ENCODE measurements at regions not wholly inside any gene's neighbourhood (a gene's known extent, or its start where the extent isn't known, plus 50 kb on each side); places are given as distances from the start of the nearest gene placed in this dataset.

GRCh38 chr5:82610686-82611085, 332.5 kb upstream of the RPS23 start:
- Histone ChIP-seq H3K27ac (ENCODE audit: low read depth, low read length) (no peak overlapping the region), H4K20me1 (ENCODE audit: insufficient read depth, low read length) (no peaks in the 10 kb centered on the region), H3K27me3 (ENCODE audit: insufficient read depth, low read length) (no peaks in the 10 kb centered on the region), H2AFZ (ENCODE audit: low read length) (no peak overlapping the region), H3K4me1 (ENCODE audit: insufficient read depth, low read length) (no peaks in the 10 kb centered on the region), H3K36me3 (ENCODE audit: insufficient read depth, low read length) (no peaks in the 10 kb centered on the region), H3K4me2 (ENCODE audit: insufficient read depth, low read length) (no peak overlapping the region), H3K79me2 (ENCODE audit: insufficient read depth, low read length) (no peaks in the 10 kb centered on the region), H3K4me3 (ENCODE audit: insufficient read depth, low read length) (no peak overlapping the region), H3K9me3 (ENCODE audit: low read depth, low read length) (no peaks in the 10 kb centered on the region)
- no peak for TF ChIP-seq CTCF (IDR thresholded peaks at IDR 0.05; ENCODE audit: extremely low read depth, low read depth, low read length)
- DNase-seq (ENCODE audit: insufficient read length, low spot score, missing footprints): no peak

GRCh38 chr5:82605441-82605973, 327.4 kb upstream of the RPS23 start:
- DNase-seq (ENCODE audit: insufficient read length, low spot score, missing footprints): no peak
- Histone ChIP-seq H3K27me3 (ENCODE audit: insufficient read depth, low read length) (no peaks in the 10 kb centered on the region), H3K4me2 (ENCODE audit: insufficient read depth, low read length) (no peak overlapping the region), H3K9me3 (ENCODE audit: low read depth, low read length) (no peaks in the 10 kb centered on the region), H4K20me1 (ENCODE audit: insufficient read depth, low read length) (no peaks in the 10 kb centered on the region), H3K36me3 (ENCODE audit: insufficient read depth, low read length) (no peaks in the 10 kb centered on the region), H3K4me3 (ENCODE audit: insufficient read depth, low read length) (no peak overlapping the region), H3K4me1 (ENCODE audit: insufficient read depth, low read length) (no peaks in the 10 kb centered on the region), H3K27ac (ENCODE audit: low read depth, low read length) (no peak overlapping the region), H3K79me2 (ENCODE audit: insufficient read depth, low read length) (no peaks in the 10 kb centered on the region), H2AFZ (ENCODE audit: low read length) (no peak overlapping the region)
- no peak for TF ChIP-seq CTCF (IDR thresholded peaks at IDR 0.05; ENCODE audit: extremely low read depth, low read depth, low read length)

- no peak for DNase-seq (ENCODE audit: insufficient read length, low spot score, missing footprints)
- Histone ChIP-seq H3K4me1 (ENCODE audit: insufficient read depth, low read length) (no peaks in the 10 kb centered on the region), H3K27ac (ENCODE audit: low read depth, low read length) (no peak overlapping the region), H3K36me3 (ENCODE audit: insufficient read depth, low read length) (no peaks in the 10 kb centered on the region), H3K27me3 (ENCODE audit: insufficient read depth, low read length) (no peaks in the 10 kb centered on the region), H3K79me2 (ENCODE audit: insufficient read depth, low read length) (no peaks in the 10 kb centered on the region), H4K20me1 (ENCODE audit: insufficient read depth, low read length) (no peaks in the 10 kb centered on the region), H3K4me3 (ENCODE audit: insufficient read depth, low read length) (no peak overlapping the region), H3K9me3 (ENCODE audit: low read depth, low read length) (no peaks in the 10 kb centered on the region), H2AFZ (ENCODE audit: low read length) (no peak overlapping the region), H3K4me2 (ENCODE audit: insufficient read depth, low read length) (no peak overlapping the region)
- no peak for TF ChIP-seq CTCF (IDR thresholded peaks at IDR 0.05; ENCODE audit: extremely low read depth, low read depth, low read length)
Measured at GRCh38 chr5:82603033-82603987, 325.2 kb upstream of the RPS23 start.

GRCh38 chr5:82601861-82602260, 323.7 kb upstream of the RPS23 start:
- TF ChIP-seq CTCF (IDR thresholded peaks at IDR 0.05; ENCODE audit: extremely low read depth, low read depth, low read length): no peak
- no peaks in the 10 kb centered on the region for H3K9me3 ChIP-seq (ENCODE audit: low read depth, low read length)
- no peak overlapping the region for H3K4me2 ChIP-seq (ENCODE audit: insufficient read depth, low read length)
- no peak for DNase-seq (ENCODE audit: insufficient read length, low spot score, missing footprints)
- no peak overlapping the region for H3K4me3 ChIP-seq (ENCODE audit: insufficient read depth, low read length)
- H4K20me1 ChIP-seq (ENCODE audit: insufficient read depth, low read length): no peaks in the 10 kb centered on the region
- no peaks in the 10 kb centered on the region for H3K36me3 ChIP-seq (ENCODE audit: insufficient read depth, low read length)
- H3K4me1 ChIP-seq (ENCODE audit: insufficient read depth, low read length): no peaks in the 10 kb centered on the region
- H2AFZ ChIP-seq (ENCODE audit: low read length): no peak overlapping the region
- H3K79me2 ChIP-seq (ENCODE audit: insufficient read depth, low read length): no peaks in the 10 kb centered on the region
- H3K27me3 ChIP-seq (ENCODE audit: insufficient read depth, low read length): no peaks in the 10 kb centered on the region
- no peak overlapping the region for H3K27ac ChIP-seq (ENCODE audit: low read depth, low read length)
